HG02840 (cell line): ENCODE measurements at regions not wholly inside any gene's neighbourhood (a gene's known extent, or its start where the extent isn't known, plus 50 kb on each side); places are given as distances from the start of the nearest gene placed in this dataset.

Experiments
- ATAC-seq: cut with Tn5 transposase; IDR thresholded peaks from one replicate; pipeline ENCODE4 v1.9.1; 2021; ENCODE audit warnings: mild to moderate bottlenecking, moderate library complexity, moderate number of reproducible peaks; ENCODE audit not compliant: unreplicated experiment, low FRiP score

- no peak for ATAC-seq
These were observed 128.9 kb downstream of the KLF13 start for GRCh38 chr15:31455499-31455898.

GRCh38 chr15:31456354-31457060, 129.9 kb downstream of the KLF13 start:
- no peak for ATAC-seq

- no peak for ATAC-seq
These were observed 130.5 kb downstream of the KLF13 start for GRCh38 chr15:31457161-31457560.

GRCh38 chr15:31457631-31458526, 131.2 kb downstream of the KLF13 start:
- no peak for ATAC-seq

GRCh38 chr15:31458596-31459399, 132.2 kb downstream of the KLF13 start:
- ATAC-seq = peak; percentile 90

GRCh38 chr15:31459400-31459748, 132.7 kb downstream of the KLF13 start:
- no peak for ATAC-seq

GRCh38 chr15:31461375-31461774, 134.7 kb downstream of the KLF13 start:
- ATAC-seq = no peak

- no peak for ATAC-seq
These were observed 135.4 kb downstream of the KLF13 start for GRCh38 chr15:31461911-31462480.

- no peak for ATAC-seq
These were observed 137.0 kb downstream of the KLF13 start for GRCh38 chr15:31463521-31464102.

- ATAC-seq = no peak
These were observed 137.8 kb downstream of the KLF13 start for GRCh38 chr15:31464216-31465082.

GRCh38 chr15:31465083-31465955, 138.7 kb downstream of the KLF13 start:
- no peak for ATAC-seq

GRCh38 chr15:31467361-31467760, 140.7 kb downstream of the KLF13 start:
- no peak for ATAC-seq

GRCh38 chr15:31468911-31469785, 142.5 kb downstream of the KLF13 start:
- no peak for ATAC-seq

- no peak for ATAC-seq
These were observed 143.3 kb downstream of the KLF13 start for GRCh38 chr15:31469786-31470525.

- ATAC-seq = no peak
These were observed 144.1 kb downstream of the KLF13 start for GRCh38 chr15:31470756-31471155.

- ATAC-seq = no peak
These were observed 145.2 kb downstream of the KLF13 start for GRCh38 chr15:31471731-31472430.
